GM13976 (cell line): ENCODE measurements at regions not wholly inside any gene's neighbourhood (a gene's known extent, or its start where the extent isn't known, plus 50 kb on each side); places are given as distances from the start of the nearest gene placed in this dataset.
A peak's percentile ranks its signal among the peaks of the same experiment; 100 is the strongest.

Source experiments
- DNase-seq: peaks from one replicate; pipeline ENCODE4 v3.0.0; 2012; ENCODE audit warnings: low spot score
- CTCF ChIP-seq: IDR thresholded peaks from 2 replicates; pipeline ENCODE4 v1.5.1; 2012; ENCODE audit warnings: borderline replicate concordance, mild to moderate bottlenecking; ENCODE audit not compliant: insufficient read depth; ENCODE audit errors: extremely low read depth, missing control alignments, control extremely low read depth
- in situ Hi-C: fragments of 300-500 bp; cut with MboI; formaldehyde crosslinking; loops from one replicate; pipeline ENCODE4 v1.12.0; 2022; ENCODE audit warnings: low sequenced_read_pairs, mixed read lengths, inconsistent platforms; ENCODE audit not compliant: unreplicated experiment

- TF ChIP-seq CTCF, result no peak
- no peak for DNase-seq
- in situ Hi-C loops, result no loop called here
These were observed 155.7 kb downstream of the ACER2 start for GRCh38 chr9:19564396-19565061.

- no peak for DNase-seq
- in situ Hi-C loops, result no loop called here
- TF ChIP-seq CTCF, result no peak
These were observed 146.4 kb downstream of the ACER2 start for GRCh38 chr9:19555214-19555613.

- TF ChIP-seq CTCF, result no peak
- in situ Hi-C loops, result no loop called here
- DNase-seq, result no peak
These were observed 145.7 kb downstream of the ACER2 start for GRCh38 chr9:19554529-19554928.

GRCh38 chr9:19553441-19553840, 144.6 kb downstream of the ACER2 start:
- in situ Hi-C loops, result no loop called here
- TF ChIP-seq CTCF, result no peak
- no peak for DNase-seq

GRCh38 chr9:19552282-19553105, 143.7 kb downstream of the ACER2 start:
- DNase-seq, result no peak
- no peak for TF ChIP-seq CTCF
- in situ Hi-C loops, result no loop called here

- peak; percentile 12 for TF ChIP-seq CTCF
- DNase-seq, result peak; percentile 25
- in situ Hi-C loops, result no loop called here
These were observed 142.5 kb downstream of the ACER2 start for GRCh38 chr9:19551124-19551929.
